ENCODE measurements at regions not wholly inside any gene's neighbourhood (a gene's known extent, or its start where the extent isn't known, plus 50 kb on each side); places are given as distances from the start of the nearest gene placed in this dataset.

GRCh38 chr10:78162853-78163252, 129.2 kb downstream of the RPS24 start:
- DNase-seq (ENCODE audit: low read depth, low spot score) = no peak

- no peak for DNase-seq (ENCODE audit: low read depth, low spot score)
Observed at GRCh38 chr10:78164702-78165101, 131.0 kb downstream of the RPS24 start.

GRCh38 chr10:78165172-78165571, 131.5 kb downstream of the RPS24 start:
- DNase-seq (ENCODE audit: low read depth, low spot score) = no peak

GRCh38 chr10:78165617-78166016, 132.0 kb downstream of the RPS24 start:
- no peak for DNase-seq (ENCODE audit: low read depth, low spot score)

- no peak for DNase-seq (ENCODE audit: low read depth, low spot score)
Observed at GRCh38 chr10:78166261-78166660, 132.6 kb downstream of the RPS24 start.

- no peak for DNase-seq (ENCODE audit: low read depth, low spot score)
Observed at GRCh38 chr10:78169214-78169613, 135.6 kb downstream of the RPS24 start.

- no peak for DNase-seq (ENCODE audit: low read depth, low spot score)
Observed at GRCh38 chr10:78170026-78170475, 136.4 kb downstream of the RPS24 start.

- DNase-seq (ENCODE audit: low read depth, low spot score) = no peak
Observed at GRCh38 chr10:78171633-78172400, 138.2 kb downstream of the RPS24 start.

- no peak for DNase-seq (ENCODE audit: low read depth, low spot score)
Observed at GRCh38 chr10:78173360-78174015, 139.8 kb downstream of the RPS24 start.

GRCh38 chr10:78175444-78176015, 141.9 kb downstream of the RPS24 start:
- DNase-seq (ENCODE audit: low read depth, low spot score) = no peak

- peak; percentile 72 for DNase-seq (ENCODE audit: low read depth, low spot score)
Observed at GRCh38 chr10:78176320-78177317, 143.0 kb downstream of the RPS24 start.

- DNase-seq (ENCODE audit: low read depth, low spot score) = no peak
Observed at GRCh38 chr10:78177491-78178185, 144.0 kb downstream of the RPS24 start.

- no peak for DNase-seq (ENCODE audit: low read depth, low spot score)
Observed at GRCh38 chr10:78178397-78178796, 144.7 kb downstream of the RPS24 start.

- DNase-seq (ENCODE audit: low read depth, low spot score) = peak; percentile 59
Observed at GRCh38 chr10:78178940-78179339, 145.3 kb downstream of the RPS24 start.

- DNase-seq (ENCODE audit: low read depth, low spot score) = no peak
Observed at GRCh38 chr10:78179886-78180705, 146.4 kb downstream of the RPS24 start.

- no peak for DNase-seq (ENCODE audit: low read depth, low spot score)
Observed at GRCh38 chr10:78181381-78182055, 147.9 kb downstream of the RPS24 start.

- DNase-seq (ENCODE audit: low read depth, low spot score) = no peak
Observed at GRCh38 chr10:78182841-78183240, 149.2 kb downstream of the RPS24 start.

- no peak for DNase-seq (ENCODE audit: low read depth, low spot score)
Observed at GRCh38 chr10:78184851-78185692, 151.4 kb downstream of the RPS24 start.

- DNase-seq (ENCODE audit: low read depth, low spot score) = no peak
Observed at GRCh38 chr10:78185693-78186055, 152.0 kb downstream of the RPS24 start.

Data from astrocyte of the hippocampus (primary cell).